Prostate gland (tissue), 2 donors: ENCODE measurements at regions not wholly inside any gene's neighbourhood (a gene's known extent, or its start where the extent isn't known, plus 50 kb on each side); places are given as distances from the start of the nearest gene placed in this dataset.

Experiments used
- POLR2A ChIP-seq: fragments of 450-650 bp; IDR thresholded peaks from one replicate; pipeline ENCODE4 v1.6.1; 2016; ENCODE audit warnings: antibody characterized with exemption, mild to moderate bottlenecking
- POLR2AphosphoS5 ChIP-seq: sonication (generic); formaldehyde crosslinking; IDR thresholded peaks from one replicate; pipeline ENCODE4 v1.6.1; 2017; ENCODE audit warnings: antibody characterized with exemption
- TF ChIP-seq, protein P1 (sequence below), 4 experiments: fragments of 200-600 bp in 2 of 4; fragments of 450-650 bp in 2 of 4; sonication (generic) in 2 of 4; IDR thresholded peaks; 1 replicate in 3 of 4; 2 replicates in 1 of 4; pipeline ENCODE4 v1.5.1; 2016 to 2019; ENCODE audit warnings: antibody characterized with exemption in 4 of 4, mild to moderate bottlenecking in 2 of 4, moderate library complexity in 2 of 4

GRCh38 chr6:934686-935085 is 241.7 kb upstream of the EXOC2 start:
- no peak for TF ChIP-seq POLR2AphosphoS5
- TF ChIP-seq, protein P1, sequence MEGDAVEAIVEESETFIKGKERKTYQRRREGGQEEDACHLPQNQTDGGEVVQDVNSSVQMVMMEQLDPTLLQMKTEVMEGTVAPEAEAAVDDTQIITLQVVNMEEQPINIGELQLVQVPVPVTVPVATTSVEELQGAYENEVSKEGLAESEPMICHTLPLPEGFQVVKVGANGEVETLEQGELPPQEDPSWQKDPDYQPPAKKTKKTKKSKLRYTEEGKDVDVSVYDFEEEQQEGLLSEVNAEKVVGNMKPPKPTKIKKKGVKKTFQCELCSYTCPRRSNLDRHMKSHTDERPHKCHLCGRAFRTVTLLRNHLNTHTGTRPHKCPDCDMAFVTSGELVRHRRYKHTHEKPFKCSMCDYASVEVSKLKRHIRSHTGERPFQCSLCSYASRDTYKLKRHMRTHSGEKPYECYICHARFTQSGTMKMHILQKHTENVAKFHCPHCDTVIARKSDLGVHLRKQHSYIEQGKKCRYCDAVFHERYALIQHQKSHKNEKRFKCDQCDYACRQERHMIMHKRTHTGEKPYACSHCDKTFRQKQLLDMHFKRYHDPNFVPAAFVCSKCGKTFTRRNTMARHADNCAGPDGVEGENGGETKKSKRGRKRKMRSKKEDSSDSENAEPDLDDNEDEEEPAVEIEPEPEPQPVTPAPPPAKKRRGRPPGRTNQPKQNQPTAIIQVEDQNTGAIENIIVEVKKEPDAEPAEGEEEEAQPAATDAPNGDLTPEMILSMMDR (IDR thresholded peaks at IDR 0.05): no peak
- TF ChIP-seq POLR2A: no peak
